HepG2 (cell line): ENCODE measurements at regions not wholly inside any gene's neighbourhood (a gene's known extent, or its start where the extent isn't known, plus 50 kb on each side); places are given as distances from the start of the nearest gene placed in this dataset.

Experiments used
- ATAC-seq: fragments of 200-7000 bp; cut with Tn5 transposase; 3 replicates; pipeline ENCODE4 v1.9.1; 2020; ENCODE audit warnings: mild to moderate bottlenecking, moderate library complexity
- BruUV-seq: library from RNA; stranded (reverse); fragments of 400-500 nt; replicated peaks from 2 replicates; lab custom pipeline; 2021; lab: Mats Ljungman, UMichigan
- CTCF ChIA-PET: fragments of 300-600 bp; formaldehyde crosslinking; extraction: SDS; loops from one replicate; lab custom pipeline; 2021; ENCODE audit warnings: low total read pairs, inconsistent platforms, low intra/inter-chr PET ratio; lab: Yijun Ruan, JAX
- POLR2A ChIA-PET: fragments of 350-600 bp; sonication (Branson Sonifier 250); formaldehyde crosslinking; loops from one replicate; lab custom pipeline; 2020; ENCODE audit warnings: antibody characterized with exemption, inconsistent platforms; lab: Yijun Ruan, JAX
- DNase-seq: peaks from one replicate; pipeline ENCODE4 v3.0.0-alpha.2; 2015; ENCODE audit warnings: low spot score
- FAIRE-seq: peaks from 3 replicates; lab custom pipeline; 2011; peaks lifted over from hg19 to GRCh38; lab: Jason Lieb, UNC
- H2AFZ ChIP-seq: one replicate; pipeline ENCODE4 v1.6.1; 2011; ENCODE audit warnings: low read length, inconsistent platforms
- H3K27ac ChIP-seq: fragments of 300-600 bp; 3 replicates; pipeline ENCODE4 v1.8.0; 2011; ENCODE audit warnings: mixed run types, mild to moderate bottlenecking, mixed read lengths, low read length, inconsistent platforms; ENCODE audit not compliant: insufficient read depth; ENCODE audit errors: extremely low read length
- H3K27me3 ChIP-seq, 2 experiments: fragments of 200-600 bp in 1 of 2; 2 replicates in 1 of 2; 3 replicates in 1 of 2; pipeline versions ENCODE4 v1.6.0 to v1.8.0; 2011; ENCODE audit warnings: low read length in 2 of 2, mild to moderate bottlenecking in 2 of 2, moderate library complexity in 2 of 2, inconsistent platforms in 1 of 2; ENCODE audit not compliant: insufficient read depth in 2 of 2, control insufficient read depth in 1 of 2
- H3K36me3 ChIP-seq, 2 experiments: fragments of 200-600 bp in 1 of 2; replicated peaks in 1 of 2; 2 replicates in 1 of 2; 3 replicates in 1 of 2; pipeline versions ENCODE4 v1.5.1 to v1.8.0; 2011; ENCODE audit warnings: low read length in 2 of 2, inconsistent platforms in 1 of 2; ENCODE audit not compliant: insufficient read depth in 2 of 2, control insufficient read depth in 1 of 2
- H3K4me1 ChIP-seq: 2 replicates; pipeline ENCODE4 v1.5.1; 2012; ENCODE audit warnings: low read length, inconsistent platforms; ENCODE audit not compliant: insufficient read depth
- H3K4me2 ChIP-seq: 2 replicates; pipeline ENCODE4 v1.6.0; 2011; ENCODE audit warnings: low read depth, low read length, inconsistent platforms
- H3K4me3 ChIP-seq, 3 experiments: fragments of 200-600 bp in 1 of 3; sonication (generic), shearing (Covaris generic) in 1 of 3; replicated peaks in 1 of 3; 2 replicates each; pipeline ENCODE4 v1.5.1; 2011 to 2016; ENCODE audit warnings: low read length in 3 of 3, inconsistent platforms in 2 of 3, low read depth in 2 of 3, mild to moderate bottlenecking in 2 of 3, control low read depth in 1 of 3, mixed read lengths in 1 of 3; ENCODE audit not compliant: insufficient read depth in 1 of 3
- H3K79me2 ChIP-seq: one replicate; pipeline ENCODE4 v1.6.1; 2011; ENCODE audit warnings: low read length, inconsistent platforms; ENCODE audit not compliant: insufficient read depth
- H3K9ac ChIP-seq: 2 replicates; pipeline ENCODE4 v1.6.0; 2011; ENCODE audit warnings: mild to moderate bottlenecking, low read depth, low read length, inconsistent platforms; ENCODE audit not compliant: insufficient read depth
- H3K9me3 ChIP-seq: 2 replicates; pipeline ENCODE4 v1.5.1; 2012; ENCODE audit warnings: mild to moderate bottlenecking, low read length
- H4K20me1 ChIP-seq: 2 replicates; pipeline ENCODE4 v1.6.0; 2011; ENCODE audit warnings: inconsistent platforms, mild to moderate bottlenecking, low read length, moderate library complexity; ENCODE audit not compliant: insufficient read depth
- DNMT3B ChIP-seq: conservative IDR thresholded peaks from 2 replicates; pipeline ENCODE4 v1.6.1; 2016; ENCODE audit warnings: missing biosample characterization, control low read depth
- KLF9 ChIP-seq: IDR thresholded peaks from 2 replicates; pipeline ENCODE4 v1.6.1; 2016; ENCODE audit warnings: low read depth
- SPEN ChIP-seq: sonication (generic); formaldehyde crosslinking; IDR thresholded peaks from 2 replicates; pipeline ENCODE4 v1.5.1; 2020; ENCODE audit warnings: low read depth, mild to moderate bottlenecking, missing genetic modification reagents
- TRIM22 ChIP-seq: fragments of 450-650 bp; IDR thresholded peaks from 2 replicates; pipeline ENCODE4 v1.6.1; 2017
- ZMYM2 ChIP-seq: sonication (generic); formaldehyde crosslinking; IDR thresholded peaks from 2 replicates; pipeline ENCODE4 v1.8.0; 2022; ENCODE audit warnings: mild to moderate bottlenecking, missing genetic modification reagents
- ZNF451 ChIP-seq: sonication (generic); formaldehyde crosslinking; IDR thresholded peaks from 2 replicates; pipeline ENCODE4 v1.5.0; 2020; ENCODE audit warnings: mild to moderate bottlenecking, missing genetic modification reagents
- ZNF737 ChIP-seq: sonication (generic); formaldehyde crosslinking; IDR thresholded peaks from 2 replicates; pipeline ENCODE4 v1.5.0; 2020; ENCODE audit warnings: missing genetic modification reagents, mild to moderate bottlenecking, borderline replicate concordance
- ZNF780A ChIP-seq: sonication (generic); formaldehyde crosslinking; IDR thresholded peaks from 2 replicates; pipeline ENCODE4 v1.8.0; 2022; ENCODE audit warnings: mild to moderate bottlenecking, missing genetic modification reagents, moderate library complexity
- WGBS: methylation state at CpG from one replicate; pipeline ENCODE4 v1.1.6; 2017; ENCODE audit warnings: low lambda C conversion rate; 5-methylcytosine and 5-hydroxymethylcytosine counted together
- in situ Hi-C: cut with HindIII; loops from 2 replicates; pipeline ENCODE4 v1.10.0; 2017; ENCODE audit warnings: low pct_unique_long_range_greater_than_20kb; ENCODE audit not compliant: extremely low pct_ligation_motif_present
- intact Hi-C: fragments of 100-400 bp; cut with micrococcal nuclease; formaldehyde crosslinking; loops from one replicate; pipeline ENCODE4 v1.10.0; 2022; ENCODE audit not compliant: unreplicated experiment
- TF ChIP-seq, protein P1 (sequence below): sonication (generic); formaldehyde crosslinking; conservative IDR thresholded peaks from 2 replicates; pipeline ENCODE4 v1.4.0; 2020; ENCODE audit warnings: mild to moderate bottlenecking, missing genetic modification reagents, moderate library complexity
- TF ChIP-seq, protein P2 (sequence below): sonication (generic); formaldehyde crosslinking; IDR thresholded peaks from 2 replicates; pipeline ENCODE4 v1.4.0; 2020; ENCODE audit warnings: mild to moderate bottlenecking, low read depth, missing genetic modification reagents
- TF ChIP-seq, protein P3 (sequence below): sonication (generic); formaldehyde crosslinking; IDR thresholded peaks from 2 replicates; pipeline ENCODE4 v1.5.1; 2020; ENCODE audit warnings: mild to moderate bottlenecking, missing genetic modification reagents, borderline replicate concordance

GRCh38 chr6:15745781-15746180 is 83.0 kb upstream of the DTNBP1 start:
- Histone ChIP-seq H3K4me1 (no peaks in the 10 kb centered on the region), H3K27me3 (no peaks in the 10 kb centered on the region), H3K36me3 (no peaks in the 10 kb centered on the region), H3K9me3 (no peaks in the 10 kb centered on the region), H4K20me1 (no peaks in the 10 kb centered on the region), H2AFZ (no peak overlapping the region), H3K4me3 (no peak overlapping the region), H3K4me2 (no peak overlapping the region), H3K27ac (no peak overlapping the region), H3K9ac (no peak overlapping the region), H3K79me2 (no peaks in the 10 kb centered on the region)
- intact Hi-C loops, result no loop called here
- in situ Hi-C loops, result no loop called here
- no peak for ATAC-seq
- BruUV-seq, result no TSS peak
- no peak for FAIRE-seq
- no peak for DNase-seq
- ChIA-PET CTCF (no interaction called here), POLR2A (no interaction called here)
- TF ChIP-seq, protein P1, sequence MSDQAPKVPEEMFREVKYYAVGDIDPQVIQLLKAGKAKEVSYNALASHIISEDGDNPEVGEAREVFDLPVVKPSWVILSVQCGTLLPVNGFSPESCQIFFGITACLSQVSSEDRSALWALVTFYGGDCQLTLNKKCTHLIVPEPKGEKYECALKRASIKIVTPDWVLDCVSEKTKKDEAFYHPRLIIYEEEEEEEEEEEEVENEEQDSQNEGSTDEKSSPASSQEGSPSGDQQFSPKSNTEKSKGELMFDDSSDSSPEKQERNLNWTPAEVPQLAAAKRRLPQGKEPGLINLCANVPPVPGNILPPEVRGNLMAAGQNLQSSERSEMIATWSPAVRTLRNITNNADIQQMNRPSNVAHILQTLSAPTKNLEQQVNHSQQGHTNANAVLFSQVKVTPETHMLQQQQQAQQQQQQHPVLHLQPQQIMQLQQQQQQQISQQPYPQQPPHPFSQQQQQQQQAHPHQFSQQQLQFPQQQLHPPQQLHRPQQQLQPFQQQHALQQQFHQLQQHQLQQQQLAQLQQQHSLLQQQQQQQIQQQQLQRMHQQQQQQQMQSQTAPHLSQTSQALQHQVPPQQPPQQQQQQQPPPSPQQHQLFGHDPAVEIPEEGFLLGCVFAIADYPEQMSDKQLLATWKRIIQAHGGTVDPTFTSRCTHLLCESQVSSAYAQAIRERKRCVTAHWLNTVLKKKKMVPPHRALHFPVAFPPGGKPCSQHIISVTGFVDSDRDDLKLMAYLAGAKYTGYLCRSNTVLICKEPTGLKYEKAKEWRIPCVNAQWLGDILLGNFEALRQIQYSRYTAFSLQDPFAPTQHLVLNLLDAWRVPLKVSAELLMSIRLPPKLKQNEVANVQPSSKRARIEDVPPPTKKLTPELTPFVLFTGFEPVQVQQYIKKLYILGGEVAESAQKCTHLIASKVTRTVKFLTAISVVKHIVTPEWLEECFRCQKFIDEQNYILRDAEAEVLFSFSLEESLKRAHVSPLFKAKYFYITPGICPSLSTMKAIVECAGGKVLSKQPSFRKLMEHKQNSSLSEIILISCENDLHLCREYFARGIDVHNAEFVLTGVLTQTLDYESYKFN, result no peak
- TF ChIP-seq ZMYM2 (CRISPR knock-in tag) (no peak), TRIM22 (no peak), SPEN (no peak), ZNF780A (CRISPR knock-in tag) (no peak), DNMT3B (CRISPR knock-in tag) (no peak), ZNF737 (no peak), KLF9 (CRISPR knock-in tag) (no peak), ZNF451 (CRISPR knock-in tag) (no peak)
- TF ChIP-seq, protein P2, sequence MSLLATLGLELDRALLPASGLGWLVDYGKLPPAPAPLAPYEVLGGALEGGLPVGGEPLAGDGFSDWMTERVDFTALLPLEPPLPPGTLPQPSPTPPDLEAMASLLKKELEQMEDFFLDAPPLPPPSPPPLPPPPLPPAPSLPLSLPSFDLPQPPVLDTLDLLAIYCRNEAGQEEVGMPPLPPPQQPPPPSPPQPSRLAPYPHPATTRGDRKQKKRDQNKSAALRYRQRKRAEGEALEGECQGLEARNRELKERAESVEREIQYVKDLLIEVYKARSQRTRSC (CRISPR knock-in tag), result no peak
- TF ChIP-seq, protein P3, sequence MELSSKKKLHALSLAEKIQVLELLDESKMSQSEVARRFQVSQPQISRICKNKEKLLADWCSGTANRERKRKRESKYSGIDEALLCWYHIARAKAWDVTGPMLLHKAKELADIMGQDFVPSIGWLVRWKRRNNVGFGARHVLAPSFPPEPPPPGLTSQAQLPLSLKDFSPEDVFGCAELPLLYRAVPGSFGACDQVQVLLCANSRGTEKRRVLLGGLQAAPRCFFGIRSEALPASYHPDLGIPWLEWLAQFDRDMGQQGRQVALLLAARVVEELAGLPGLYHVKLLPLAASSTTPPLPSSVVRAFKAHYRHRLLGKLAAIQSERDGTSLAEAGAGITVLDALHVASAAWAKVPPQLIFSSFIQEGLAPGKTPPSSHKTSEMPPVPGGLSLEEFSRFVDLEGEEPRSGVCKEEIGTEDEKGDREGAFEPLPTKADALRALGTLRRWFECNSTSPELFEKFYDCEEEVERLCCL, result no peak
- WGBS, result 32% methylated on average over 3 of the region's 3 CpGs
